Omental fat pad (tissue), 3 donors: ENCODE measurements at regions not wholly inside any gene's neighbourhood (a gene's known extent, or its start where the extent isn't known, plus 50 kb on each side); places are given as distances from the start of the nearest gene placed in this dataset.

Experiments used
- ATAC-seq: fragments of 150-250 bp; one replicate; pipeline ENCODE4 v1.9.1; 2016; ENCODE audit warnings: mild to moderate bottlenecking, moderate library complexity; ENCODE audit not compliant: low FRiP score
- DNase-seq: peaks from one replicate; pipeline ENCODE4 v3.0.0-alpha.2; 2019; ENCODE audit warnings: low spot score
- CTCF ChIP-seq, 3 donors: fragments of 450-650 bp; IDR thresholded peaks; one replicate each; pipeline ENCODE4 v1.5.1; 2016 to 2017; ENCODE audit warnings: antibody characterized with exemption in 3 of 3, mild to moderate bottlenecking in 3 of 3, moderate library complexity in 2 of 3

DNA sequence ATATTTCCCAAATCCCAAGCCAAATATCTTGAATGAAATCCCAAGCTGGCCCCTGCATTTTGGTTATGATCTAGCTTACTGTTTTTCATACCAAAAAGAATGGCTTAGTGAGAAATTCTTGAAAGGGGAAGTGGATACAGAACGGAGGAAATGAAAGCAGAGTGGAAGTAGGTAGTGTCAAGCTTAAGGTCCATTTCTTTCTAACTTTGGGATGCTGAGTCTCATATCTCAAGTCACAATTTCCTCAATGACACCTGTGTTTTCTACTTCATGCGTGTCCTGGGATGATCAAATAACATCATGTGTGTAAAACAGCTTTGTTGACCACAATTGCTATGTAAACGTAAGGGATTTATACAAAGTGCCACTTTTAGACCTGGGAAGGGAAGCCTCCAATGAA is 238.8 kb upstream of the SLC35B3 start:
- ATAC-seq: no peak

DNA sequence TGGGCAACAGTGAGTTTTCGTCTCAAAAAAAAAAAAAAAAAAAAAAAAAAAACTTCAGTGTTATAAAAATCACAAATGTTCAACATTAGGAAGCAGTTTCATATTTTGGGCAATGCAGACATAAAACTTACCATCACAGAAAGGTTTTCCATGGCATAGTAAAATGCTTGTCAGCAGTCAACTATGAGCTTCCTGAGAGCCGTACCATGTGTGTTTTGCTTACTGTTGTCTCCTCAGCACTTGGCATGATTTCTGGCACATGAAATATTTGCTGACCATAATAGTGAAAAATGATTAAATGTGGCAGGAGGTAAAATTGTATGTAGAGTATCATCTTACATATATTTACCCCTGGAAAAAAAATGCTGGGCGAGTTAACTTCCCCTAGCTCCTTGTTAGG is 237.5 kb upstream of the SLC35B3 start:
- no peak for TF ChIP-seq CTCF (IDR thresholded peaks at IDR 0.05)
- ATAC-seq (no peak), DNase-seq (no peak)

More for the DNA sequence above, 238.8 kb upstream of the SLC35B3 start:
- TF ChIP-seq CTCF (IDR thresholded peaks at IDR 0.05): no peak
- no peak for DNase-seq

- no peak for ATAC-seq
- DNase-seq: no peak
- TF ChIP-seq CTCF (IDR thresholded peaks at IDR 0.05): no peak
These were observed 235.4 kb upstream of the SLC35B3 start for GRCh38 chr6:8670792-8671191.

DNA sequence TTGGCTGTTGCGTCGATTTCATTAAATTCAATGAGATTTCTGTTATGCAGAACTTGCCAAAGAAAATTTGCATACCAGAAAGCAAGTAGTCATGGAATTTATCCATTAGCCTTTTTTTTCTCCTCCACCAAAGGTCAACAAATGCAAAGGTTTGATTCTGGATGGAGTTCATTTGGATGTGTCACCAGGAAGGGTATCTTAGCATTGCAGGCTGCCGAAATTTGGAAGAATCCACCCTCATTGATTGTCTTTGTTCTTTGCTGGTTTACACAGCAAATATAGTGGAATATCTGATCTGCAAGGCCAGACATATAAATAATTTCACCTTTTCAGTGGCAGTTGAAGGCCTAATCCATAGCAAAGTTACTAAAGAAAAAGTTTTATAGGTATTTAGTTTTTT is 229.4 kb upstream of the SLC35B3 start:
- no peak for TF ChIP-seq CTCF (IDR thresholded peaks at IDR 0.05)
- ATAC-seq: no peak

GRCh38 chr6:8664070-8664469 is 228.7 kb upstream of the SLC35B3 start:
- DNase-seq (no peak), ATAC-seq (no peak)
- no peak for TF ChIP-seq CTCF (IDR thresholded peaks at IDR 0.05)

More for the DNA sequence above, 229.4 kb upstream of the SLC35B3 start:
- no peak for DNase-seq

DNA sequence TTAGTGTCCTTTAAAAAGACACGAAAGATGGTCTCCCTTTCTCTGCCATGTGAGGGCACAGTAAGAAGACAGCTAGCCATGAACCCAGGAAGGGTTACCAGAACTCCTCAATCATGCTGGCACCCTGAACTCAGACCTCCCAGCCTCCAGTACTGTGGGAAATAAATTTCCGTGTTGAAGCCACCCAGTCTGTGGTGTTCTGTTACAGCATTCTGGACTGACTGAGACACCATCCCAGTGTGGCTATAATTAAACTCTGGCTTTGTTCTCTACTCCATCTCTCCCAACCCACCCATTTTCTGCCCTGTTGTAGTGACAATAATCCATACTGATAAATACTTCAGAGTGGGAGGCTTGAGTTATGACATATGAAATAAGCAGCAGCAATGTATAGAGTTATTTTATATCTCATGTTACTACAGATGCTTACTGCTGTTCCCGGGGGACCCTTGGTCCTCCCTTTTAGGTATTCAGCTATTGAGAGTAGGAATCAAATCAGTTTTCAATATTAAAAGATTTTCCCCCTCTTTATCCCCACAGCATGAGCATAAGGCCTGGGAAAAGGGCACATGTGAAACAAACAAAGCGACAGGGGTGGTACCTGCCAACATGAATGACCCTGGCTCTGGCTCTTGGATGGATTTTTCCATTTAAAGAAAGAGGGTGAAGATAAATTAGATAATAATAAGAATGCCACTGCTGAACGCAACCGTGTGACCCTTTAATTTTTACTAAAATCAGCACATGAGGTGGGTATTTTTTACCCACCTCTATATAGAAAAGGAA is 224.3 kb upstream of the SLC35B3 start:
- TF ChIP-seq CTCF (IDR thresholded peaks at IDR 0.05): no peak
- ATAC-seq (no peak), DNase-seq (no peak)

GRCh38 chr6:8658416-8658815 is 223.1 kb upstream of the SLC35B3 start:
- DNase-seq (no peak), ATAC-seq (no peak)
- TF ChIP-seq CTCF (IDR thresholded peaks at IDR 0.05): no peak
